PFSK-1 (cell line): ENCODE measurements at regions not wholly inside any gene's neighbourhood (a gene's known extent, or its start where the extent isn't known, plus 50 kb on each side); places are given as distances from the start of the nearest gene placed in this dataset.

Experiments
- FOXP2 ChIP-seq: optimal IDR thresholded peaks from 2 replicates; pipeline ENCODE3; 2011; ENCODE audit warnings: borderline replicate concordance, control low read depth, inconsistent platforms; ENCODE audit not compliant: insufficient read depth; ENCODE audit errors: extremely low read length, extremely low read depth
- POLR2AphosphoS5 ChIP-seq: IDR thresholded peaks from 2 replicates; pipeline ENCODE4 v1.6.1; 2012; ENCODE audit warnings: low read depth, mild to moderate bottlenecking, control low read depth, low read length, moderate library complexity
- SIN3A ChIP-seq: IDR thresholded peaks from 2 replicates; pipeline ENCODE4 v1.6.1; 2012; ENCODE audit warnings: mild to moderate bottlenecking, low read length, moderate library complexity, borderline replicate concordance; ENCODE audit not compliant: insufficient read depth
- TAF1 ChIP-seq: IDR thresholded peaks from 2 replicates; pipeline ENCODE4 v1.6.1; 2012; ENCODE audit warnings: low read length, control low read depth, borderline replicate concordance; ENCODE audit not compliant: insufficient read depth
- TF ChIP-seq, protein P1 (sequence below), 2 experiments: IDR thresholded peaks; 2 replicates each; pipeline versions ENCODE4 v1.6.1 to v1.8.0; 2011 to 2012; ENCODE audit warnings: low read depth in 2 of 2, low read length in 2 of 2, control low read depth in 1 of 2, inconsistent platforms in 1 of 2, mild to moderate bottlenecking in 1 of 2, moderate library complexity in 1 of 2; ENCODE audit not compliant: insufficient read depth in 1 of 2

DNA sequence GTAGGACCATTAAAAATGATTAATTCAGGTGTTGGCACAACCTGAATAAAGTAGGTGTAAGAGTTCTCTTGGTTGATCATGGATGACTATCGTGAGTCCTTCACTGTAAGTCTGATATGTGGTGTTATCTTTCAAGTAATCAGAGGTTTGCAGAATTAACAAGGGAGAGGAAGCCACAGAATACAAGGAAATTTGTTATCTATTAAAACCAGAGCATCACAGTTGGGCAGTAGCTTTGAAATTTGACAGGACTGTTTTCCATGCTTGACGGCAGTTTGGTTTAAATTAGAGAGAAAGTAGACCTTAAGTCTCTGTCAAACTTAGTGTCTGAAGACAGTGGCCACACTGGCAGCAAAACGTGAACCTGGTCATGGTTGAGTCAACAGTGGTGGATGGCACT is 139.5 kb upstream of the KCNK2 start:
- TF ChIP-seq SIN3A (no peak), POLR2AphosphoS5 (no peak), FOXP2 (no peak), TAF1 (no peak)
- TF ChIP-seq, protein P1, sequence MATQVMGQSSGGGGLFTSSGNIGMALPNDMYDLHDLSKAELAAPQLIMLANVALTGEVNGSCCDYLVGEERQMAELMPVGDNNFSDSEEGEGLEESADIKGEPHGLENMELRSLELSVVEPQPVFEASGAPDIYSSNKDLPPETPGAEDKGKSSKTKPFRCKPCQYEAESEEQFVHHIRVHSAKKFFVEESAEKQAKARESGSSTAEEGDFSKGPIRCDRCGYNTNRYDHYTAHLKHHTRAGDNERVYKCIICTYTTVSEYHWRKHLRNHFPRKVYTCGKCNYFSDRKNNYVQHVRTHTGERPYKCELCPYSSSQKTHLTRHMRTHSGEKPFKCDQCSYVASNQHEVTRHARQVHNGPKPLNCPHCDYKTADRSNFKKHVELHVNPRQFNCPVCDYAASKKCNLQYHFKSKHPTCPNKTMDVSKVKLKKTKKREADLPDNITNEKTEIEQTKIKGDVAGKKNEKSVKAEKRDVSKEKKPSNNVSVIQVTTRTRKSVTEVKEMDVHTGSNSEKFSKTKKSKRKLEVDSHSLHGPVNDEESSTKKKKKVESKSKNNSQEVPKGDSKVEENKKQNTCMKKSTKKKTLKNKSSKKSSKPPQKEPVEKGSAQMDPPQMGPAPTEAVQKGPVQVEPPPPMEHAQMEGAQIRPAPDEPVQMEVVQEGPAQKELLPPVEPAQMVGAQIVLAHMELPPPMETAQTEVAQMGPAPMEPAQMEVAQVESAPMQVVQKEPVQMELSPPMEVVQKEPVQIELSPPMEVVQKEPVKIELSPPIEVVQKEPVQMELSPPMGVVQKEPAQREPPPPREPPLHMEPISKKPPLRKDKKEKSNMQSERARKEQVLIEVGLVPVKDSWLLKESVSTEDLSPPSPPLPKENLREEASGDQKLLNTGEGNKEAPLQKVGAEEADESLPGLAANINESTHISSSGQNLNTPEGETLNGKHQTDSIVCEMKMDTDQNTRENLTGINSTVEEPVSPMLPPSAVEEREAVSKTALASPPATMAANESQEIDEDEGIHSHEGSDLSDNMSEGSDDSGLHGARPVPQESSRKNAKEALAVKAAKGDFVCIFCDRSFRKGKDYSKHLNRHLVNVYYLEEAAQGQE (IDR thresholded peaks at IDR 0.05; ENCODE audit: insufficient read depth in 1 of 2, low read depth in 2 of 2, low read length in 2 of 2): no peak

DNA sequence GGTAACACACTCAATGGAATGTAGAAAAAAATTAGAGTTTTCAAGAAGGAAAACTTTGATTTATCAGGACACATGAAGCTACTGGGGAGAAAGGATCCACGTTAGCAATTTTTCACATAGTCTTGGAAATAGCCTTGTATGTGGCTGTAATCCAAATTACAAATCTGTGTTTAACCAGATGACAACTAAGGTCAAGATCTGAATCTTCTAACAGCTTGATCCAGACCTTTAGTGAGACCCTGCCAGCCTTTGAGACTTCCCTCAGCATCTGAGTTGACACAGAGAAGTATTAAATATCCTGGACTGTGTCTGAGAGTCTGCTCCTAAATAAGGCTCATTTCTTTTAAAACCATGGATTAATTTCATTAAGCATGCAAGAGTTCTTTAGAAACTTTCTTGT is 135.9 kb upstream of the KCNK2 start:
- TF ChIP-seq SIN3A (no peak), FOXP2 (no peak), TAF1 (no peak), POLR2AphosphoS5 (no peak)
- TF ChIP-seq, protein P1 (IDR thresholded peaks at IDR 0.05; ENCODE audit: insufficient read depth in 1 of 2, low read depth in 2 of 2, low read length in 2 of 2): no peak

DNA sequence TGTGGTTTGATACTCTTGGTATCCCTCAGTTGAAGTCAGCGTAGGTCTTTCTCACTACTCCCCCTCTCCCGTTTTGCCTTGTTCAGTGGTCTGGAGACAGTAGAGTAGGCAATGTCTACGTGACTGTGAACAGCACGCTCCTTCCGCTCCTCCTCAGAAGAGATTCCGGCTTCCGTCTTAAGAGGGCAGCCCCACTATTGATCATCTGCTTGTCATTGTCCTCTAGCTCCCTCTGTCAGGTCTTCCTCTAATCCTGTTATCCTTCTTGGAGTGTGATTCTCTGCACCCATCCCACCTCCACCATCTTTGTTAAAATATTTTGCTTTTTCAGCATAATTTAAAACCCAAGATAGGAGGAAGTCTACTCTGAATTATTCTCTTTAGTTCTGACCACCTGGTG is 129.9 kb upstream of the KCNK2 start:
- TF ChIP-seq SIN3A (no peak), POLR2AphosphoS5 (no peak), TAF1 (no peak), FOXP2 (no peak)
- TF ChIP-seq, protein P1 (IDR thresholded peaks at IDR 0.05; ENCODE audit: insufficient read depth in 1 of 2, low read depth in 2 of 2, low read length in 2 of 2): no peak

DNA sequence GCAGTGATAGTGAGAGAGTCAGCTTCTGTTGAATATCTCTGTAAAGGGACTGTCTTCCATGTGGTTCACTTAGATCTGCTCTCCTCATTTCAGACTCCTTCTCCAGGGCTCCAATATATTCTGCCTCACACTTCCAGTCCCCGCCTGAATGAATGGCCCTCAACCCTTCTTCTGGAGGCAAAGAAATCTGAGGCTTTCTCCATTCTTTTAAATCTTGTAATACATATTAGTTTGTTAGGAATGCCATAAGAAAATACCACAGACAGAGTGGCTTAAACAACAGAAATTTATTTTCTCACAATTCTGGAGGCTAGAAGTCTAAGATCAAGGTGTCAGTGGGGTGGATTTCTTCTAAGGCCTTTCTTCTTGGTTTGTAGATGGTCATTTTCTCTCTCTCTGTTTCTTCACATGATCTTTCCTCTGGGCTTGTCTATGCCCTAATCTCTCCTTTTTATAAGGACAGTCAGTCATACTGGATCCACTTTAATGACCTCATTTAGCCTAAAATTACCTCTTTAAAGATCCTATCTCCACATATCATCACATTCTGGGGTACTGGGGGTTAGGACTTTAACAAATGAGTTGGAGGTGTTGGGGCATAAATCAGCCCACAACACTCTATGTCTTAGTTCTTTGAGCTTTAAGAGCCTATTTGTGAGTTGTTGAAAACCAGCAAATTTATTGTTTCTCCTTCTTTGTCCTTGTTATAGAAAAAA is 128.5 kb upstream of the KCNK2 start:
- no peak for TF ChIP-seq SIN3A
- TF ChIP-seq POLR2AphosphoS5: no peak
- TF ChIP-seq TAF1: no peak
- TF ChIP-seq, protein P1 (IDR thresholded peaks at IDR 0.05; ENCODE audit: insufficient read depth in 1 of 2, low read depth in 2 of 2, low read length in 2 of 2): no peak
- no peak for TF ChIP-seq FOXP2
